ENCODE measurements at regions not wholly inside any gene's neighbourhood (a gene's known extent, or its start where the extent isn't known, plus 50 kb on each side); places are given as distances from the start of the nearest gene placed in this dataset.

DNA sequence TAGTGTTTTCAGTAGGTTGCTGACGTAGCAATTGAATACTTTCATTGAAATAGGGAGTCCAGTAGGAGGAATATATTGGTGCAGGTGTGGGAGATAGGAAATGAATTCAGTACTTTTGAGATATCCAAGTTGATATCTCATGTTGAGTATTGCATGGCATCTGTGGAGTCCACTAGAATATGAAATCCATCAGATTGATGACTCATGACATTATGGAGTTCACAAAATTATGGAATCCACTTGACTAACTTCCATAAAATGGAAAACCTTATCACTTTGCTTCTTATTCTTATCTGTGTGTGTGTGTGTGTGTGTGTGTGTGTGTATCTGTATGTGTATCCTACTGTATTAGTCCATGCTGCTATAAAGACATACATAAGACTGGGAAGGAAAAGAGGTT lies 513.5 kb upstream of the ZEB2 start:
- DNase-seq, result no peak

DNA sequence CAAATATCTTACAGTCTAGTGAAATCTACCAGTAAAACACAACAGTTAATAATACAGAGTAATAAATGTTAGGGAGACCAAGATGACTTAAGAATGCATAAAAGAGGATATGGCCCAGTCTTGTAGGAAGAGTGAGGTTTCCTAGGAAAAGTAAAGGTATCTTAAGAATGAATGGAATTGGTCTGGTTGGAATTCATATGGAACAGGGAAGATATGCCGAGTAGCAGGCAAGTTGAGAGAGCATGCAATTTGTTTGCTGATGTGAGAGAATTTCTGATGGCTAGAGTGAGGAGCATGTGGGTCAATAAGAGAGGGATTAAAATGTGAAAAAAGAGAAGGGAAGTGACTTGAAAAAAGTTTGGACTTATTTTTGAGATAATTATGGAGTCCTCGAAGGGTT lies 512.9 kb upstream of the ZEB2 start:
- no peak for DNase-seq

DNA sequence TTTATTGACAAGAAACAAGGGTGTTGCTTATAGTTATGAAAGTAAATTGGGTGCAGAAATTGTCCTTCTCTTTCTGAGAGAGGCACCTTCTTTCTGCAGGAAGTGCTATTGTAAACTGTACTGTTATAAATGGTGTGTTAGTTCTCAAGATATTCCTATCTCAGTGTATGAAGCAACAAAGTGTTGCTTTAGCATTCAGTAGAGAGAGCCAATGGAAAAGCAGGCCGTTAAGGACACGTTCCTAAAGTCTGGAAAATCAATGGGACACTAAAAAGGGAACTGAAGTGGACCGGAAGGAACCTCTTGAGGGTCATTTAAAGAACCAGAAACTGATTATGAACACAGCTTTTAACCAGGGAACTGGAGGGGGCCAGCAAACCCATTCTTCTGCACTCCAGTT lies 510.0 kb upstream of the ZEB2 start:
- DNase-seq, result no peak

DNA sequence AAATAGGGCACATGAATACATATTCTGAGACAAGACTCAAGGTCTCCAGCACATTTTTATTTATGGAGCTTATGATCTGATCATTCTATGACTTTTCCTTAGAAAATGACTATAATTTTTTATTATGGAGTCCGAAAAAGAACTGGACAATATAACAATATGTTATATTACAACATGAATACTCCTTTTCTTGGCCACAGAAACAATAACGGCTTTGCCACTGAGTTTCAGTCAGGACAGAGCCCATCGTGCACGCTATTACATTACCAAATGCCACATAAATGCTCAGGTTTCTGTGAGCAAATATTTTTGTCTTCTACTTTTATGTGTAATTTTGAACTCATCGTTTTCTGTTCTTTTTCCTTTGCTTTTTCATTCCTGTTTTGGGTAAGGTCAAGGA lies 509.2 kb upstream of the ZEB2 start:
- DNase-seq, result no peak

DNA sequence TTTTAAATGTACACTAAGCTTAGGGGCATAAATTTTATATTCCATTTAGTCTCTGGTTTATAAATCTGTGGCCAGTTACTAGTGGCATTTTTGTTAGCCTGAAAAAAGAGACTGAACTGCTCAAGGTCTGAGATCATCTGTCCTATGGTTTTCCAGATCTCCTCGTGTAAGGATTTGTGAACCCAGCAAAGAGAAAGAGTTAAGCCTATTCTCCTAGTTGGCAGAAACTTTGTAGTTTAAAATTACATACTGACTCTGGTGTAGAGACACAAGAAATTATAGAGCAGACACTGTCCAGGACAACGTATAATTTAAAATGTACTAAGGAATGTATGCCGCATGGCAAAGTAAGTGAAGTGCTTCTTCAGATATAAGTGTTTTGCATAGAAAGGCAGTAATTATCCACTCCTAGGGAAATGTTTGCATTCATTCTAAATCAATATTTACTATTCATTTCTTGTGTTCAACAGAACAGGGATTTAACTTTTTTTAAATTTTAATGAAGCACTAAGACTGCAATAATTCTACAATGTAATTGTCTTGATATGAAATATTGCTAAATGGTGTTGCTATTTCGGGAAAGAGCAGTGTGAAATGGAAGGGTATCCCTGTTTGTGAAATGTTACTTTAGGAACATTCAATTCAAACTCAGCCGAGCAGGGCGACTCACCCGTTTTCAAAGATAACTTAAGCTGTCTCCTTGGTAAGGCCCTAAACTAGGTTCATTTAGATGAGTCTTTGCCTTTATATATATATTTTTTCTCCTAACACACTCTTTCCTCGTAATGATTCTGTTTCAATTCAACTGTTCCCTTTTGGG lies 508.4 kb upstream of the ZEB2 start:
- no peak for DNase-seq

DNA sequence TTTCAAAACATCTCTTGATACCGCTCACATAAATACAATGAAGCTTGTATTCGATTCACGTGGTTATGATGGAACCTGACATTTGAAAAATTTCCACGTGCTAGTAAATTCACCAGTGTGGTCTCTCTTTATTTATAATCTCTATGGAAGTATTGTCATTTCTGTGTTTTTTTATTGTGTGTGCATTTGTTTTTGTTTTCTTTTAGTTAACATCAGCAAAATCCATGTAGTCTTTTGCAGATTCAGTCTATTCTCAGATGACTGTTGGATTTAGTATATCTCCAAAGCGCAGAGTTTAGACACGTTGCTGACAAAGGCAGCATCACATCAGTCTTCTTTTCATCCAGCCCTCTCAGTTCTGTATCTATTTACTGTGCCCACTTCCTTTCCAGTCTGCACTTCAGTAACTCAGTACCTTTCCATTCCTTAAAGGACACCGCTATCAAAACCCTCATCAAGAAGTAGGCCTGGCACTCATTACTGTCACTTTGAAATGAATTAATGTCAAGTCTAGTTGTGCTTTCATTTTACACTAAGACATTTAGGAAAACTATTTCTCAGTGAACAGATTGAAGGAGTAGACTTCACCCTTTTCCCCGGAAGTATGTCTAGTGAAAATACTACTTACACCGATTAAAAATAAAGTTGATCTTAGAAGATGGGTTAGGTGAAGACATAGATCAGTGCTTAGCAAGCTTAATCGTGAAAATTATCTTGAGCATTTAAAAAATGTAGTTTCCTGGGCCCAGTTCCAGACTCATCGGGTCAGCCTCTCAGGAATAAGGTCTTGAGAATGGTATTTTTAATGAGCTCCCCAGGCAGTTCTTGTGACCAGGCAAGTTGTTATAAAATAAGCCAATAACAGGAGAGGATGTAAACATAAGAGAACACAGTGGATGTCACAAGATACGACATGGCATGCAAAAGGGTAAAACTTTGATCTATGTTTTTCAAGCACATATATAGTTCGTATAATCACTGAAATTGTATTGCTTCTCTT lies 506.8 kb upstream of the ZEB2 start:
- DNase-seq, result no peak

DNA sequence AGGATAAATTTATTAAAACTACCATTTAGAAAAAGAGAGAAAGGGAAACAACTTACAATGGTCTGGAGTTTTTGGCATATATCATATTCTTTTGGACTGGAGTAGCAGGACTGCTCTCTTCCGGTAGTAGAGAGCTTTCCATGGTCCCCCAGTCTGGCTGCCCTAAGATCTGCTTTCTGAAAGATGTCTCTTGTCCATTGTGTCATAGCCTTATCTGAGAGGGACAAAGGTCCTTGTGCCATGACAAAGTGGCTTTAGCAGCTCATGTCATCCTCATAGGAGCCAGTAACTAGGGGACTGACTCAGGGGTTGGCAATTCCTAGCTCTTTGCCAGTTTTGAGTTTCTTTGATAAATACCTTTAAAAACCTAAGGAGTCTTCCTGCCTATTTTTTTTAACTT lies 505.5 kb upstream of the ZEB2 start:
- DNase-seq, result no peak

DNA sequence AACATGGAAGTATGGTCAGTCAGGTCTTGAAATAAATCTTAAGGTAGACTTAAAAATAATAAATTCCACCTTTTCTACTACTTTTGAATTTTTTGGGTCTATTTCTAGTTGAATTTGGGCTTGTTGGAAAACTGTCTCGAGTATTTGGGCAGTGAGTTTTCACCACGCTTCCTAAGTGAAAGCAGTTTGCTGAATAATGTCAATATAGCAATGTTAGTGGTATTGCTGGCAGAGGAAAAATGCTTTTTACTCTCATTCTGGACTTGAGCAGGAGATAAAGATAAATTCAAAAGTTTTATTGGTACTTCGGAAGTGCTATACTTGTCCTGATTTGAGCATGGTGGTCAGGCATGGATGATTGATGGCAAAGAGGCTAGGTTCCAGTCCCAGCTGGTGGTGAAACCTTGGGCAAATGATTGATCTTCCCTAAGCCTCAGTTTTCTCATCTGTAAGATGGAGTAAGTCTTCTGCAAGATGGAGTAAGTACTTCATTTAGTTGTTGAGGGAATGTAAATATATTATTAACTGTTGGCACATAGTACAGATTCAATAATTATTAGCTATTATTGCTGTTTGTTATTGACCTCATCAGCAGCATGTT lies 503.5 kb upstream of the ZEB2 start:
- no peak for DNase-seq

DNA sequence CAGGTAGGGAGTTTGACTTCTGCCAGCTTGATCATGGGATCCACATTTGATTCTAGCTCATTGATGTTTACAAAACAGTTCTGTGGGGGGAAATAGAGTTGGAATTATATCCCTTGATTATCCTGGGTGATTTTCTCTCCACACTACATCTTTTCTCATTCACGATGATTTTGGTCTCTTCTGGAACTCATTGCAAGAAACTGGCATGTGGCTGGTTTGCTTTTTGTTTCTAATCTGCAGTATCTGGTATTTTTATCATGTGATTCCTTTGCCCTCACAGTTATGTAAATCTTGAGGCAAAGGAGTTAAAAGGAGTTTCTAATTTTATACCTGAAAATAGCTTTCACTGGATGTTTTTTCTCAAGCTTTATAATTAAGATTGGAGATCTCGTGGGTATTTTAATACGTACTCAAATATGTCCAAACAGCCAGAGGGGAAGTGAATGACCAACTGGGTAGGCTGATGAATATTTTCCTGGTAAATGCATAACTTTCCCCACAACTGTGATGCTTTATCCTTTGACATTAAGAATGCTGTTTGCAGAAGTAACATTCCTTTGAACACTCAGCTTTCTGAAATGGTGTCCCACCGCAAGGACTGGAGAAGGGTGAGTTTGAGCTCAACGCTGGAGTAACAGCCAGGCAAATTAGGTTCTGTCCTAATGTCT lies 502.9 kb upstream of the ZEB2 start:
- DNase-seq, result no peak

DNA sequence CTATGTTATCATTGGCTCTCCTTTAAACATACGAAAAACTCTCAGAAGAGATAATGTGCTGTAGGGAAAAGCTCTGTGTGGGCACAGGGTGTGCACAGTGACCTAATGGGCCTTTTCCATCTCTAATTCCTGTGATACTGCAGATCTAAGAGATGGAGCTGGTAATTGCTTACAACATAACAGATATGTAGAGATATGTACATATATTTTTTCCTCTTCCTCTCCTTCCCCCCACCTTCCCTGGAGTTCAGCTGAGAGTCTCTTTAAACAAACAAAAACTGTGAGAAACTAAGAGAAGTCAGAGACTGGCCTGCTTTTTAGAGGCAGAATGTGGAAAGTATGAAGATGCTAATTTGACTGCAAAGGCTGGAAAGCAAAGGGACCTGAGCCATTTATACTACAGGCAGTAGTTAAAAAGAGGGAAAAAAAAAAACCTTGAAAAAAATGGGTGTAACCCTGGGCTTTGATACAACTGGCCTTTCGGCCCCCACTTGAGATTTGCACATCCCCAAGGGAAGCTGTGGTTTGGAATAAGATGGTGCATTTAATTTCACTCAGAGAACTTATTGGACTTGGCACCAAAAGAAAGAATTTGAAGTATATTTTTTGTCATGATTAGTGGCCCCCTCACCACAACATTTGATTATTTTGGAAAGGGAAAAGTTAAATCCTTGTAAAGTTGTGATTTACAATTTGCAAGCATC lies 502.2 kb upstream of the ZEB2 start:
- no peak for DNase-seq

DNA sequence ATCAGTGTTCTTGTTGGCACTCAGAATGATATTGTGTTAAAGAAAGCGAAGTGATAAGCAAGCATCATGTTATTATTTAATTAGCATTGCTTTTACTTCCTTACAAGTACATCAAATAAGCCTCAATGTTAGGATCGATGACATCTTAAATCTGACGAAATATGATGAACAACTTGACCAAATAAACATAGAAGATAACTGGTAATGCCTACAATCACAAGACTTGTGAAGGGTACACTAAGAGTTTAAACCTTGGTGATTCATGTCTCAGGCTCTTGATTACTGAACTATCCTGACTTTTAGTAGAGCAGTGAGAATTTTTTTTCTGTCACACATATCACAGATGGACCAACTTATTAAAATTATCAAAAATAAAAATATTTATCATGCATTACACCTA lies 500.8 kb upstream of the ZEB2 start:
- DNase-seq, result no peak

DNA sequence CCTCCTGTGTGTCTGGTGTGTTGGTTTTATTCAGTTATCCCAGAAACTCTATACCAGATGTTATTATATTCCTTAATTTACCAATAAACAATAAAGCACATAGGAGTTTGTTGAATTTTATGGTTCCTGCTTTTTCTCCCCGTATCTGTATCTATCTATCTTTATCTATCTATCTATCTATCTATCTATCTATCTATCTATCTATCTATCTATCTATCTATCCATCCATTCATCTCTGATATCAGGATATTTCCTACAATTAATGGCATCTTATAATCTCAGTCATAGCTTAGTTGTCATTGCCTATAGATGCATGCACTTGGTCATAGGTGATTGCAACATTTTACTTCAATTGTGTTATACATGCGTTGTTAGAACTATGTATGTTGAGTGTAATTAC lies 500.2 kb upstream of the ZEB2 start:
- DNase-seq, result no peak

DNA sequence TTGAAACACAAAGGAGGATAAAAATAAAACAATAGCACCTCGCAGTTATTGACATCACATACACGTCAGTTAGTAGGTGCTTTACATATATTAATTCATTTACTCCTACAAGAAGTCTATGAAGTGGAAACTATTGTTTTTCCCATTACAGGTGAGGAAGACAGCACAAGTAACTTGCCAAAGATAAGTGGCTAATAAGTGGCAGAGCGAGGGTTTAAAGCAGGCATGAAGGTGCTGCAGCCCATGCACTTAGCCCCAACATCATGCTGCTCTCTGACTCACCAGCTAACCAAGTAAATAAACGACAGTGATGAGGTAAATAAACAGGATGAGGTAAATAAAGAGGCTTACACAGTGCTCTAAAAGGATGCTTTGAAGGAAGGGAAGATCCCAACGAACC lies 498.6 kb upstream of the ZEB2 start:
- DNase-seq, result no peak

DNA sequence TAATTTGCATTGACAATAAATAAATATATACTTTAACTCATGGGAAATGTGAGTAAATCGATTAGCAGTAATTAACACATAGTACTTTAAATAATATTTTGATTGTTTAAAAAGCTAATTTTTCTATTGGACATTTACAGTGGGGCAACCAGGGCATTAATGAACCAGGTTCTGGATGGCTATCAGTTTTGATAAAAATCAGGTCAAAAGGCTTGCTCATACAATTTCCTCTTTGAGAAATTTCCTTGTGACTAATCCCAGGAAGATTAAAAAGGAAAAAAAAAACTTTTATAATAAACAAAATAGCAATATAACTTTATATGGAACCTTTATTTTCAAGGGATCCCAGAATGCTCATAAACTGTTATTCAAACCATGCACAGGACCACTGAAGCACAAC lies 497.2 kb upstream of the ZEB2 start:
- no peak for DNase-seq

DNA sequence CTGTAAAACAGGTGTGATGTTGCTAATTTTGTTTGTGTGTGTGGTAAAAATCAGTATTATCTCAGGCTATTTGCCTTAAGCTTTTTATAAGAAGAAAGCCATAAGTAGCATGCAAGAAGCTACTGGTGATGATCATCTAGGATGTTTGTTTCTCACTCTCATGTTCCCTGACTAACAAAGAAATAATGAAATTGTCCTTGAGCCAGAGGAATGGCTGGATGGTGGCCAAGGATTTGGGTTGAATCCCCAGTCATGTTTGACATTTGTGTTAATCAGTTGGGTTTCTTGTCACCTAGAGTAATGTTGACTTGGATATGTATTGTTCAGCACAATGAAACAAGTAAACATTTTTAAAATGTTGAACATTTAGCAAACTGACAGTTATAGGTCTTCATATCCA lies 496.8 kb upstream of the ZEB2 start:
- no peak for DNase-seq

DNA sequence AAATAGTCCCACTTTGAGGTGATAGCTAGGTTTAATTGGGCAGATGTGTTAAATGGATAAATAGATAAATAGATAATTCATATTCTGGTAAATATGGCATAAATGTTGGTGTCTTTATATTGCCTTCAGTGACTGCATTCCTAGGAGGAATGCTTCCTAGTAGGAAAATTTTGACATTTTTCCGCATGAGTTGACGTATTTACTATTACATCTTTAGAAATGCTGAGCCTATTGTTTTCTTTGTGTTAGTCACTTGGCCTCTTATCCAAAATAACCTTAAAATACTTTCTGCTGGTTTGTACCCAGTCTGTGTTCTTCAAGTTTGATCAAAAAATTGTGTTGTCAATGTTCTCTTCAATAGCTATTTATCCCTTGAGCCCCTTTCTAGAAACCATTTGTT lies 495.6 kb upstream of the ZEB2 start:
- DNase-seq, result no peak

DNA sequence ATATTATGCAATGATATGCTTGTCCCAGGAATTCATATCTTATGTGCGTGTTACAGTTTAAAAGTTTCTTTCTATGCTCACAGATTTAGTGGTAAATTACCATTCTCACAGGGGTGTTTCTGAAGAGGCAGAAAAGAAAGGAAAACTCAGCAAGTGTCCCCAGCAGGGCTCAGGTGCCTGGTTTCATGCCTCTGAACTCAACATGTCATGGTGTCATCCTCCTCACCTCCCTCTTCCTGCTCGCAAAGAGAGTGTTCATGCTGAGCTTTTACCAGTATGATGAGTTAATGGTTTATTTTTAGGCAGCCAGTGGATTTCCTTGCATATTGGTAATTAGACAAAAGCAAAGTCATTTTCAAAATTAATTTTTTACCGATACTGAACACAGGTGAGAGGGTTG lies 492.9 kb upstream of the ZEB2 start:
- DNase-seq, result no peak

DNA sequence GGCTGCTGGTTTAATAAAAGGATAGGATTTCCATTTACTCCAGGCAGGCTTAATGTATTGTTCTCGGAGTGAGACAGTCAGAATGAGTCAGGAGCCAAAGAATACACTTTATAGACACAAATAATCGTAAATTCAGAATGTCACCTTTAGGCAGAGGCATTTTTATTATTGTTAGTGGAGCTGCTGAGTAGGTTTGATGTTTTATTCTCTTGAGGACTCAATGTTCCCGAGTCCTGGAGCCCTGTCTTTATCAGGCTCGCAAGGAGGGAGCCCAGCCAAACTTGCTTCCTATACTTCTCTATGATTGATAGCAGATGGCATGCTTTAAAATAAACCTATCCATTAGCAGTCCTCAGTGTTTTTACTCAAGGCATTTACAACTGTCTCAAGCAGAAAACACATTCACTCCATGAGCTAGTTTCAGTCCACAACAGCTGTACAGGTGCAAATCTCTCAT lies 492.3 kb upstream of the ZEB2 start:
- DNase-seq, result no peak

DNA sequence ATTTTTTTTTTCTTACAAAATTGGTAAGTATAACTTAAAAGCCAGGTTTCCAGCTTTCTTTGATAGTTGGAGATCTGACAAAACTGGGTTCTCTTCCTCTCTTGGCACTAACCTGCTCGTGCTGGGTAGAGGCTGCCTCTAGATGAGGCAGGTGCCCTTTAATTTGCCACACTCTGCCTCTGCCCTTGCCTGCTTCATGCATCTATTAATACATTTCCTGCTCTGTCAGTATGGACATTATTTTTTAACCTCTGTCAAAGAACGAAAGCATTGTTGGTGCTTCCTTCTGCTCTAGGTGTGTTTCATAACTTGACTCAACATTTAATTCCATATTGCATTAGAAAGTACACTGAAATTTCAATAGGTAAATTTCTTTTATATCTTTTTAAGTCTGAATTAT lies 490.7 kb upstream of the ZEB2 start:
- no peak for DNase-seq

DNA sequence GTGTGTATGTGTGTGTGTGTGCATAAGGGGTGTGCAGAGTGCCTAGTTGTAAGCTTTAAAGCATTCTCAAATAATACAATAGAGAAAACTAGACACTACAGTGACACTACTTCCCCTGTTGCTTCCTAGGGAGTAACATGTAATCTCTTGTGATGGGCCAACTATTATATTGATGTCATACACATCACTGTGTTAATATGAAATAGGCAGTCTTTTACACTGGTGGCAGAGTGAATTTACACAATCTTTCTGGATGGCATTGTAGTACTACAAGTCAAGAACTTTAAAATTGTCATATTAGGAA lies 488.0 kb upstream of the ZEB2 start:
- DNase-seq, result no peak

DNA sequence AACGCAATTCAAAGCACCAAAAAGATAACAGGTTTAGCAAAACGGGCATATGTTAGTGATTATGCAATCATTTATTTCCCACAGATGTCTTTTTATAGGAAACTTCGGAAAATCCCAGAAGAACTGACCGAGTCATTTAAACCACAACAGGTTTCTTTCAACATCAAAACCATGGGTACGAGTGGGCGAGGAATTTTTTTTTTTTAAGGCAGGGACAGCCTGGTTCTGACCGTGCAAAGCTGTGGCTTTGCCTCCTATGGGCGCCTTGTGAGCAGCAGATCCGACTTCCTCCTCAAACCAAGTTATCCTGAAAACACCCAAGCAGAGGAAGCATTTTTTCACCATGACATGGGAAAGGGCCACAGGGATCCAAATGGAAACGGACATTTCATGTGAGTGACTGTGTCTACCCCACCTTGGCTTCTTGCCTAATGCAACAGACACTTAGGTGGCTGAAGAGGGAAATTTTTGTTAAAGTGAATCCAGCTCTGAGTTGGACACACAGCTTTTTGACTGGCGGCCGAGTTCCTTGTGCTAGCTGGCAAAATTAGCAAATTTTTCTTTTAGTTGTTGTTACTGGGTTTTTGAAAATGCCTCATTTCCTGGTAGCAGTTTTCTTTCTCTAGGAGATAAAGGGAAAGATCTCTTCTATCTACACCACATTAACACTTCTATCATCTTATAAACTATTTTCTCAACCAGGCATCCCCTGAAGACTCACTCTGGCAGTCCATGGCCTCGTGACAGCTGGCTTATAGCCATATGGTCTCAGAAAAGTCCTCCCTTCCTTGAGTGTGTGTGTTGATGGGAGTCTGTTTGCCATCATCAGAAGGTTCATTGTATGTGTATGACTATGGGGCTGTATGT lies 487.4 kb upstream of the ZEB2 start:
- DNase-seq, result no peak

DNA sequence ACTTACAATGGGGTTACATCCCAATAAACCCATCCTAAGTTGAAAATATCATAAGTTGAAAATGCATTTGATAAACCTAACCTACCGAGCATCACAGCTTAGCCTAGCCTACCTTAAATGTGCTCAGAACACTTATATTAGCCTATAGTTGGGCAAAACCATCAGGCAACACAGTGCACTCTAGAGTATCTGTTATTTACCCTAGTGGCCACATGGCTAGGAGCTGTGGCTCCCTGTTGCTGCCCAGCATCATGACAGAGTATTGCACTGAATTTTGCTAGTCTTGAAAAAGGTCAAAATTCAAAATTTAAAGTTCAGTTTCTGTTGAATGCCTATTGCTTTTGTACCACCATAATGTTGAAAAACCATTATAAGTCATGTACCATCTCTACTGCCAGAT lies 482.7 kb upstream of the ZEB2 start:
- no peak for DNase-seq
